ENCODE measurements at regions not wholly inside any gene's neighbourhood (a gene's known extent, or its start where the extent isn't known, plus 50 kb on each side); places are given as distances from the start of the nearest gene placed in this dataset.

DNA sequence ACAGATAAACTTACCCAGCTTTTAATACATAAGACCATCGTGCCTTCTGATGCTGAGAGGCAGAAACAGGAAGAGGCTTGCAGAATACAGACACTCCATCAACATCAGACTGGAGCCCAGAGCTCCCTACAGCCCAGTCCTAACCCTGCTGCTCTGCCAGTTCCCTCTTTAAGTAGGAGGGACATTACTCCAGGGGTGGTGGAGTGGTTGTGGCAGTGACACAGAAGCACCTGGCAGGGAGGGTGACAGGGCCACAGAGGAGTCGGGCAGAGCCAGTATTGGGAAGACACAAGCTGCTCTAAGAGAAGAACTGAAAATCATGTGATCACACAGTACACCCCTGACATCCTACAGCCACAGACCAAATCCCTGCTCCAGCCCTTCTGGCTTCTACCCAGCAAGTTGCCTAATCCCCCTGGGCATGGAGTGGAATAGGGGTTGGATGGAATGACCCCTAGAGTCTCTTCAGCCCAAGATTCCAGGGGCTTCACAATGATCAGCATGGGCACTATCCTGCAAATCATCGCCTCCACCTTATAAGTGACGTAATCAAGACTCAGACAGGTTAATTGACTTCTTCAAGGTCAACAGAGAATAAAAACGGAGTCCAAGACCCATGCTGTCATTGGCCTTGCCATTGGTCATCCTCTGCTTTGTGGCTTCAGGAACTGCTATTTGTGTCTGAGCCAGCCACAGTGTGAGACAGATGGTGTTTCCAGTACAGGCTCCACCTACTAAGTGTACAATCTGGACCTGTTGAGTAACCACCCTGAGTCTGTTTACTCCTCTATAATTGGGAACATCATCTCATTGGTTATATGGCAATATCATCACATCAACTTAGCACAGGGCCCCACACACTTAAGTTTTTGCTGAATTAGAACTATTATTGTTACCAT is 61.1 kb upstream of the ZMIZ1 start:
- intact Hi-C loops (cut with micrococcal nuclease; ENCODE audit: unreplicated experiment) = no loop called here
- Histone ChIP-seq H3K9me2 (ENCODE audit: insufficient read depth) (no peaks in the 10 kb centered on the region), H3K4me2 (no peak overlapping the region), H3F3A (ENCODE audit: insufficient read depth, low read depth) (no peaks in the 10 kb centered on the region), H3K9me3 (ENCODE audit: insufficient read depth, low read depth) (no peaks in the 10 kb centered on the region), H2AFZ (no peak overlapping the region), H4K20me1 (ENCODE audit: insufficient read depth) (no peaks in the 10 kb centered on the region), H3K27me3 (ENCODE audit: insufficient read depth, low read depth) (no peaks in the 10 kb centered on the region), H3K4me1 (replicated peaks; ENCODE audit: insufficient read depth) (0 out of 2 replicates have a peak, but pooled peaks cover 1% of the 10 kb centered on the region), H3K36me3 (ENCODE audit: low read depth) (no peaks in the 10 kb centered on the region), H3K4me3 (no peak overlapping the region), H3K27ac (no peak overlapping the region), H3K79me2 (ENCODE audit: low read depth) (no peaks in the 10 kb centered on the region)
- TF ChIP-seq EZH2 (IDR thresholded peaks at IDR 0.05; ENCODE audit: low read depth) = no peak
- TF ChIP-seq, protein P1, sequence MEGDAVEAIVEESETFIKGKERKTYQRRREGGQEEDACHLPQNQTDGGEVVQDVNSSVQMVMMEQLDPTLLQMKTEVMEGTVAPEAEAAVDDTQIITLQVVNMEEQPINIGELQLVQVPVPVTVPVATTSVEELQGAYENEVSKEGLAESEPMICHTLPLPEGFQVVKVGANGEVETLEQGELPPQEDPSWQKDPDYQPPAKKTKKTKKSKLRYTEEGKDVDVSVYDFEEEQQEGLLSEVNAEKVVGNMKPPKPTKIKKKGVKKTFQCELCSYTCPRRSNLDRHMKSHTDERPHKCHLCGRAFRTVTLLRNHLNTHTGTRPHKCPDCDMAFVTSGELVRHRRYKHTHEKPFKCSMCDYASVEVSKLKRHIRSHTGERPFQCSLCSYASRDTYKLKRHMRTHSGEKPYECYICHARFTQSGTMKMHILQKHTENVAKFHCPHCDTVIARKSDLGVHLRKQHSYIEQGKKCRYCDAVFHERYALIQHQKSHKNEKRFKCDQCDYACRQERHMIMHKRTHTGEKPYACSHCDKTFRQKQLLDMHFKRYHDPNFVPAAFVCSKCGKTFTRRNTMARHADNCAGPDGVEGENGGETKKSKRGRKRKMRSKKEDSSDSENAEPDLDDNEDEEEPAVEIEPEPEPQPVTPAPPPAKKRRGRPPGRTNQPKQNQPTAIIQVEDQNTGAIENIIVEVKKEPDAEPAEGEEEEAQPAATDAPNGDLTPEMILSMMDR (conservative IDR thresholded peaks at IDR 0.05) = no peak
- ChIA-PET POLR2A (ENCODE audit: unreplicated experiment) (no interaction called here), CTCF (no interaction called here)
- DNase-seq = no peak
- BruUV-seq (replicated peaks) = no TSS peak

DNA sequence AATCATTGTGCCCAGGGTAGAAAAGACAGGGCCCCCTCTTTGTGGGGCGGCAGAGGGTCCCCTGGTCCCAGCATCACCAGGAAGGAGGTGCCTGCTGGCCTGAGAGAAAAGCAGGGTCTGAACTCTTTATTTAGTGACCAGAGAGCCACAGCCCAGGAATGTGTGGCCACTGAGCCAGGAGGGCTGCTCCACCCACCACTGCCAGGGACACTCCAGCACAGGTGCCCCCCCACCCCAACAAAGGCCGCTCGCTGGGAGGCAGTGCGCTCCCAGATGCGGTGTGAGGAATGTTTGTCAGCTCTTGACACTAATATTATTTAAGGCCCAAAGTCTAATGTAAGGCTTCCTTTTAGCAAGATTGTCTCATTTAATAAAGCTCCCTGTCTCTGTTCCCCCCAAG is 59.6 kb upstream of the ZMIZ1 start:
- POLR2A ChIA-PET (ENCODE audit: unreplicated experiment) = no interaction called here
- H3K4me2 ChIP-seq = no peak overlapping the region
- no peak overlapping the region for H3K4me3 ChIP-seq
- no peak overlapping the region for H3K27ac ChIP-seq
- no peaks in the 10 kb centered on the region for H3K9me3 ChIP-seq (ENCODE audit: insufficient read depth, low read depth)
- no peaks in the 10 kb centered on the region for H3F3A ChIP-seq (ENCODE audit: insufficient read depth, low read depth)
- TF ChIP-seq, protein P1 (conservative IDR thresholded peaks at IDR 0.05) = no peak
- TF ChIP-seq EZH2 (IDR thresholded peaks at IDR 0.05; ENCODE audit: low read depth) = no peak
- CTCF ChIA-PET = no interaction called here
- no peak overlapping the region for H2AFZ ChIP-seq
- H4K20me1 ChIP-seq (ENCODE audit: insufficient read depth) = no peaks in the 10 kb centered on the region
- H3K79me2 ChIP-seq (ENCODE audit: low read depth) = no peaks in the 10 kb centered on the region
- no peaks in the 10 kb centered on the region for H3K36me3 ChIP-seq (ENCODE audit: low read depth)
- no peak for DNase-seq
- no peaks in the 10 kb centered on the region for H3K9me2 ChIP-seq (ENCODE audit: insufficient read depth)
- intact Hi-C loops (cut with micrococcal nuclease; ENCODE audit: unreplicated experiment) = no loop called here
- no TSS peak for BruUV-seq (replicated peaks)
- no peaks in the 10 kb centered on the region for H3K27me3 ChIP-seq (ENCODE audit: insufficient read depth, low read depth)
- H3K4me1 ChIP-seq (replicated peaks; ENCODE audit: insufficient read depth) = no peaks in the 10 kb centered on the region

DNA sequence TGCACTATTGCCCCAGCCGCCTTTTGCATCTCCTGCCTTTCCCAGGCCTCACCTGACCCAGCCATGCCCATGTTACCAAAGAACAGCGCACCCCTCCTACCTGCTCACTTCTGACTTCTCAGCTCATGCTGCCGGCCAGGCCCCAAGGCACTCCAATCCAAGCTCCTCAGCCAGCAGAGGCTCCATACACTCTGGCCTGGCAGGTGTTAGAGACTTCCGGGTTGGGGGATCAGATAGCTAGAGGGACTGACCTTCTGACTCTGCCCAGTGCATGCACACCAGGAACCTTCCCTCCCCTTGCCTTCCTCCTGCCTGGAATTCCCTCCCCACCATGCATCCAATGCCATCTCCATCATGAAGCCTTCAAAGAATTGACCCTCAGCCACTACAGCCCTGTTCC is 56.2 kb upstream of the ZMIZ1 start:
- Histone ChIP-seq H3K27me3 (ENCODE audit: insufficient read depth, low read depth) (no peaks in the 10 kb centered on the region), H3K9me2 (ENCODE audit: insufficient read depth) (no peaks in the 10 kb centered on the region), H3K9me3 (ENCODE audit: insufficient read depth, low read depth) (no peaks in the 10 kb centered on the region), H3K4me1 (replicated peaks; ENCODE audit: insufficient read depth) (no peaks in the 10 kb centered on the region), H3K4me3 (no peak overlapping the region), H4K20me1 (ENCODE audit: insufficient read depth) (no peaks in the 10 kb centered on the region), H2AFZ (no peak overlapping the region), H3K4me2 (no peak overlapping the region), H3K79me2 (ENCODE audit: low read depth) (no peaks in the 10 kb centered on the region), H3K27ac (no peak overlapping the region), H3K36me3 (ENCODE audit: low read depth) (no peaks in the 10 kb centered on the region), H3F3A (ENCODE audit: insufficient read depth, low read depth) (no peaks in the 10 kb centered on the region)
- TF ChIP-seq, protein P1 (conservative IDR thresholded peaks at IDR 0.05) = no peak
- TF ChIP-seq EZH2 (IDR thresholded peaks at IDR 0.05; ENCODE audit: low read depth) = no peak
- DNase-seq = no peak
- intact Hi-C loops (cut with micrococcal nuclease; ENCODE audit: unreplicated experiment) = no loop called here
- no TSS peak for BruUV-seq (replicated peaks)
- ChIA-PET CTCF (no interaction called here), POLR2A (ENCODE audit: unreplicated experiment) (no interaction called here)

All from PC-9 (cell line).